GM18520 (cell line): ENCODE measurements at regions not wholly inside any gene's neighbourhood (a gene's known extent, or its start where the extent isn't known, plus 50 kb on each side); places are given as distances from the start of the nearest gene placed in this dataset.
"Not testable (repeated sequence)": the region's sequence is repeated elsewhere in the genome, so short reads cannot be mapped to it uniquely, and the experiment has no call there.

Experiments
- ATAC-seq: cut with Tn5 transposase; IDR thresholded peaks from one replicate; pipeline ENCODE4 v1.9.1; 2021; ENCODE audit not compliant: unreplicated experiment

DNA sequence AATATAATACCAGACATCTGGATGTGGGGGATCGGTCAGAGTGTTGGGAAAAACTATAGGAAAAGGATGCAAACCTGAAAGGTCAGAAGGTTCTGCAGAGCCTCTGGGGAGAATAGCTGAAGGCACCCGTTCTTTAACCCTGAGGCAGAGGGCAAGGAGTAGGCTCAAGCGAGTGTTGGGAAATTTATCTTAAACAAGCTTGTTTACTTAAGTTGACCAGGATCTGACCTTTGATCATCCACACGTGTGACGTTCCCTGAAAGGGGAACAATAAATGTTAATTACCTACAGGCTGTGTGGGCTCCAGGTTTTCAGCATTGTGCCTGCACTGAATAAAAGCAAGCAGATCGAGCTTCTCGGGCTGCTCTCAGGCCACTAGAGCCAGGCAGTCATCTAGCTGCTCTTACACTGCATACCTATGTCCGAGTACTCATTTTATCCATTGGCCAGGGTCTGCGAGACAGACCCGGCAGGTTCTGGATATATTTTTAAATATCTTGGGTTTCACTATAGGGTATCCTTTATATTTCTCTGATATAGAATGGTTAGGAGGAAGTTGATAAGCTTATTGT is 400.6 kb upstream of the CHST9 start:
- ATAC-seq, result no peak

DNA sequence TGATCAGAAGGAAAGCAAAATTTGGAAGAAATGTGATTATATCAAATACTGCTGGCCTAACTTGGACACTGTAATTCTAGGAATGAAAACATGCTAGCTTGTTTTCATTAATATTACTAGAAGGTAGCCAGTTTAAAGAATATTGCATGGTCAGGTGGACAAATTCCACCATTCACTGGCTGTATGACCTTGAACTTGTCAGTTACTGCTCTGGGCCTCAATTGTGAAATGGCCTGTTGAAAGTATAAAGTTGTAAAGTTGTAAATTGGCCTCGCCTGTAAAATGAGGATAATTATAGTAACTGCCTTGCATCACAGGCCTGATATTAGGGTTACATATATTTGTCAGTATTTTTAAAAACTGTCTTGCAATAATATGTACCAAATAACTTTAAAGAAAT is 398.4 kb upstream of the CHST9 start:
- no peak for ATAC-seq

DNA sequence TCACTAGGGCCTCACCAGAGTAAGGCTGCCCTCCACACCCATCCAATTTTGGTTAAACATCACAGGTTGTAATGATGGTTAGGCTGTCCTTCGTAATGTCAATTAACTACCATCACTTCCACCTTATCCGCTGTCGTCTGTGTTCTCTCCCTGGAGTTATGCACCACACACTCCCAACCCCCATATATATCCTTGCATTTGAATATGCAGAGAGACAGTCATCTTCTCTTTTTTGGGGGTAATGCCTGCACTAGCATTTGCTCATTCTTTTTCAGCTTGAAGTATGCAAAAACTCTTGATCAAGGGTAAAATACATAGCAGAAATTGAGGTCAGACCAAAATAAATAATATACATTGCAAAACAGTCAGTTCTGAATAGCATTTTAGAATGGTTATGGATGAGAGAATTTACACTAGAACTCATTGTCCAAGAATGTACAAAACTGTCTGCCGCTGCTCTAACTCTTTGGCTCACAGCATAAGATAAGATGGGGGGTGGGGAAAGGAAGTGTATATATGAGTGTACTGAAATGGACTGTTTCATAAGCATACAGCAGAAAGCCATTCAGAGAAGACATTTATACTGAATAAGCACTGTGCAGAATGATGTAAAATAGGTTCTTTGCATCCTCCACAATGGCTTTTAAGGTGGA is 397.8 kb upstream of the CHST9 start:
- no peak for ATAC-seq

DNA sequence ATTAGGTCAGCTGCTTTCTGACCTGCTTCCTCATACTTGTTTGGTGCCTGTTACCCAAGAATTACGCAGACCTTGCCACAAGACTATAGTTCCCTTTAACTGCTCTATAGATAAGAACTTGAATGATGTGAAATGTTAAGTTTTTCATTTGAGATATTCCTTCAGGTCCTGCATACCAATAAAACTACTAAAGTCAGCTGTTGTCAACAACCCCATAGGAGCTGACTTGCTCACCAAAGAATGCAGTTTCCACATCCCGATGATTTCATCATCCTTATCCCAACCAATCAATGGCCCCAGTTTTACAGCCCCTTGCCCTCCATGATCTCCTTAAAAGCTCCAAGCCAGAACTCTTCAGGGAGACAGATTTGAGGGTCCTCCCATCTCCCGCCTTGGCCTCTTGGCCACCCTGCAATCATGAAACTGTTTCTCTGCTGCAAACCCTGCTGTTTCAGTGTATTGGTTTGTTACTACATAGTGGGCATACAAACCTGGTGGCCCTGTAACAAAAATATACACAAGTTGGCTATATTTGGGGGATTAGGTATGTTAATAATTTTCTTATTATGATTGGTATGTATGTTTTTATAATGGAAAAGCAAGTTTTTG is 396.3 kb upstream of the CHST9 start:
- no peak for ATAC-seq

DNA sequence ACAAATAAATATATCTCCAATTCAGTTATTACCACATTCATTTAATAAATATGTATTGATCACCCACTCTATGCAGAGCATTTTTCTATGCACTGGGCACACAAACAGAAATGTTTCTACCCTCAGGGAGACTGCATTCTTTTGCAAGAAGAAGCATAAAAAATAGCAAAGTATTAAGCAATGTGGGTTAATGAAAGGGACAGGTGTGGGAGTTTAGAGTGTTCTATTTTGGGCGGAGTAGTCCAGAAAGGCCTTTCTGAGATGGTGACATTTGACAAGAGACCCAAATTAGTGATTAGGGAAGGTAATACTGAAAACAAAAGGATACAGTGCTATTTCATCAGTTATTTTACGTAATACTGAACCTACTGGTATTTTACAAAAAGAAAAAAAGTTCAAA is 394.3 kb upstream of the CHST9 start:
- no peak for ATAC-seq

DNA sequence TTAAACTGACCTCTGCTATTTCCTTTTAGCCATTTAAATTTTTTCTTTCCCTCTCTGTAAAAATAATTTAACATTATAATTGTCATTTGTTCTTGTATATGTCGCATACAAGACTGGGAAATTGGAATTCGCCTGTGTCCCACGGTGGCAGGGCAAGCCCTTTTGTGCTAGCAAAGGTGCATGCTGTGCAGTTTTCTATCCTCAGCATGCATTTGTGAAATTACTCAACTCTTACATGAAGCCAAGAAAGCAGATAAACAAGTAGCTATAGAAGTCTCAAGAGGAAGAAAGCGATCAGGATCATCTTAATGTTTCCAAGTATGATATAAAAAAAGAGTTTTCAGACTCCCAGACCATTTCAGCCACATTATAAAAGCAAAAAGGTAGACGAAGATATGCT is 392.6 kb upstream of the CHST9 start:
- ATAC-seq, result no peak

DNA sequence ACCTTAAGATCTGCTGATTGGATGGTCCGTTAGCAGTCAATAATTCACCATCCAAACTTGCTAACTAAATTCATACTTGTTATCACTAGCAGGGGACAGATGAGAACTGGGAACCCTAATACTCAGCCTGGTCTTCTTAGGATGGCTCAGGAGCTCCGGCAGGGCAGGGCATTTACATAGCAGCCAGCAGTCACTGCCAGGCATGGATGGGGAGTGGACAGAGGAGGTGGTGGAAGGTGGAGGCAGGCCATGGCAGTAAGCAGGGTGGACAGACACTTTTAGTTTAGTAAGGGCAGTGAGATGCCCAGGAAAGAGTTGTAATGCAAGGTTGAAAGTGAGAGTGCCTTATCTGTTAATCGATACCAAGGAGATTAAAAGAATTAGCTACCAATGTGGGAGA is 392.2 kb upstream of the CHST9 start:
- no peak for ATAC-seq

DNA sequence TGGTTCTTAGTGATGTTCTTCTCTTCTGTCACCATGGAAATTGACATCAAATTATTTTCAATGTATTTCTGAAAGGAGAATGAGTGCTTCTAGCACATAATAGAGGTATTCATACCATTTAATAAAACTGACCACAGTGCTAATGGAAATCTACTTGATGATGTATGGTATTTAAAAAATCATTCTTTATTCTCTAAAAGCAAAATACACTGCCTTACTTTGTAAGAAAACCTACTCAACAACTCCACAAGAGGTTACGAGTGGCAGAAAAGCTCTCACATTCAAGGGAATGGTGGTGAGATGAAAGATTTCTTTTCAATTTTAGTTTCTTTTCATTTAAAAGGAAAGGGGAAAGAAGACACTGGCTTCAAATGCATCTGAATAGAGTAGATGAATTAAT is 382.3 kb upstream of the CHST9 start:
- ATAC-seq, result no peak

DNA sequence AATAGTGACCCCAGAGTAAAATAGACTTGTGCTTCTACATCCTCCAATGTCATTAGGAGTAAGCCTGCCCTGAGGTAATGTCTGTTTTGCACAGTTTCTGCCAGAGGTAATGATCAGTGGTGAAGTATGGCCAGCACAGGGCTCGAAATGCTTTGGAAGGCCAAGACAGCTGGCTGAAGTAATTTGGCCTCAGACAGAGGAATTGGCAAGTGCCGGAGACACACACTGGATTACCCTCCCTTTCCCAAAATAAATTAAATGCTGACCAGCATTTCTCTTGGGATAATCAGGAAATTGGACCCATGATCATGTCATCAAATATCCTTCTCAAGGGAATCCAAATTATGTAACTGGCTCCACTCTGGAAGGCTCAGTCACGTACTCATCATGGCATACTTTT is 379.0 kb upstream of the CHST9 start:
- no peak for ATAC-seq

DNA sequence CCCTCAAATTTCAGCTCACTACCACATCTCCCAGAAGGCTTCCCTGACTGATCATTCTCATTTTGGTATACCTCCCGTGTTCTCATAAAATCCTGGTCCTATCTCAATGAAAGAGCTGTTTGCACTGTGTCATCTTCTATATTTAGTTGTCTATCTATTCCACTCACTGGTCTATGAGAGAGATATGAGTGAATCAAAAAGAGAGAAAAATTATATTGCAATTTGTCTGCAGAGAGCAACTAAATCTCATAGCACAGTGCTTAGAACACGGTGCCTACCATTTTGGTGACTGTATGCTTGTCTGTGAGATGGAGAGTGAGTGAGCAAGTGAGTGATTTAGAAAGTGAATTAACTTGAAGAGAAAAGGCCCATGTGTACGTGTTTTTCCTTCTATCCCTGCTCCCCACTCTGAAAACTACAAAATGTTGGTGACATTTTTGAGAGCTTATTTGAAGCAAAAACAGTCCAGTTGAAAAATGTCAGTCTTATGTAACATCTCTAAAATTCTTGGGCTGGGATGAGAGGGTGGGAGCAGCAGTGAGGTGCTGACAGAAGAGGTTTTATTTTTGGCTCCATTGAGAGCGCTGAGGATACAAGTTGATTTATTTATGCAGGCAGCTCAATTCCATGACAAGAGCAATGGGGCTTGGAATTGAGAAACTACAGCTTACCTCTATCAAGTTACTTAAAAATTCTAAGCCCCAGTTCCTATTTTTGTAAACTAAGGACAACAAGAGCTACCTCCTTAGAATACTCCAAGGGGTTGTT is 373.5 kb upstream of the CHST9 start:
- no peak for ATAC-seq

DNA sequence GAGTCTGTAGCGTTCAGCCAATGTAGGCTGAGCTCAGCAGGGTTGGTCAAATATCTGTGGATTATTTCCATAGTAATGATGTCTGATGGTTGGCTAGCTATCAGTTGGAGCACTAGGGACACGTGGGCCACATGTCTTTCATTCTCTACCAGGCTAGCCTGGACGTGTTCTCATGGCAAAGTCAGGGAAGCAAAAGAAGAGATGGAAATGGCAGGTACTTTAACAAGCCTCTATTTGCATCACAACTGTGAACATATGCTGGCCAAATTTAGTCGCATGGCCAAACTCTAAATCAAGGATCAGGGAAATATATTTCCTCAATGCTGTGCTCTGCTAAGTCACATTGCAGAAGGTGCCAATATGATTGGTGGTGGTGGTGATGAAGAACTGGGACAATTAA is 371.6 kb upstream of the CHST9 start:
- ATAC-seq, result no peak

DNA sequence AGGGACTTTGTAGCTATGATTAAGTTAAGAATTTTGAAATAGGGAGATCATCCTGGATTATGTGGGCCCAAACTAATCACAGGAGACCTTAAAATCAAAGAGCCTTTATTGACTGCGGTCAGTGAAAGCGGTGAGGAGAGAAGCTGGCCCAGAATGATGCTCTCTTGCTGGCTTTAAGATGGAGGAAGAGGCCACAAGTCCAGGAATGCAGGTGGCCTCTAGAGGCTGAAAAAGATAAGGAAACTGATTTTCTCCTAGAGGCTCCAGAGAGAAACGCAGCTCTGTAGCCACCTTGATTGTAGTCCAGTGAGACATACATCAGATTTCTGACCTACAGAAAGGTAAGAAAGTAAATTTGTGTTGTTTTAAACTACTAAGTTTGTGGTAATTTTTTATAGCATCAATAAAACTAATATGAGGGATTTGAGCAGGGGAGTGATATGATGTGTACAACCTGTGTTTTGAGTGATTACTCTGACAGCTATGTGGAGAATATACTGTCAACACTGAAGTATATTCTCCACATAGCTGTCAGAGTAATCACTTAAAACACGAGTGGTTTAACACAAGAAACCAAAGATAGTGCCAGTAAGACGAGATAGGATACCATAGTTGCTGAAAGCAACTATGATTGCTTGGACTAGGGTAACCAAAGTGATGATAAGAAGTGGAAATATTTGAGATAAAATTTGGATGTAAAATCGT is 364.4 kb upstream of the CHST9 start:
- ATAC-seq, result no peak

DNA sequence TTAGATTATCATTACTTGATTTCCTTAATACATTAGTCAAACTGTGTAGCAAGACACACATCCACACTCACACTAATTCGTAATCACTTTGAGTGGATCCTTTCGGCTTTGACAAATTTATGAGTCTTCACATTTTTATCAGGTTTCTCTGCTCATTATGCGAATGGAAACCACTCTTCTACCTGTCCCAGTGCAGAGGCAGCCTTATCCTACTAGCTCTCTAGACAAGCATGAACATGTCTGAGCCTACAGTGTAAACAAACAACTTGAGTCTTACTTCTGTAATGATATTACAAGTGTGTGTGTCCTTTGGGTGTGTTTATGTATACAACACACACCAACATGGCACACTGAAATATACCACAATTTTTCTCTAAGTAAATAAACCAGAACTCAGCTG is 361.9 kb upstream of the CHST9 start:
- no peak for ATAC-seq

DNA sequence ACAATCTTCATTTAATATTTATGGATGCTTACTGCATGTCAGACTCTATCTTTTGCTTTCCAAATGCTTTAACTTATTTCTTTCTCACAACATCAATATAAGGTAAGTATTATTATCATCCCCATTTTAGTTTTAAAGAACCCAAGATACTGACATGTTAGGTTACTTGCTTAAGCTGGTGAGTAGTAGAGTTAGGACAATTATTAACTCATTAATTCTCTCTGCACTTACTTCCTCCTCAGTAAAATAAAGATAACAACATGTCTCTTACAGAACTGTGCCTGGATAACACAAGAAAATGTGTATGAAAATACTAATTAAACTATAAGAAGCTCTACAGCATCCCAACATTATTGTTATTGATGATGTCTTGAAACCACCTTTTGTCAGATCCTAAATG is 359.1 kb upstream of the CHST9 start:
- ATAC-seq, result no peak

DNA sequence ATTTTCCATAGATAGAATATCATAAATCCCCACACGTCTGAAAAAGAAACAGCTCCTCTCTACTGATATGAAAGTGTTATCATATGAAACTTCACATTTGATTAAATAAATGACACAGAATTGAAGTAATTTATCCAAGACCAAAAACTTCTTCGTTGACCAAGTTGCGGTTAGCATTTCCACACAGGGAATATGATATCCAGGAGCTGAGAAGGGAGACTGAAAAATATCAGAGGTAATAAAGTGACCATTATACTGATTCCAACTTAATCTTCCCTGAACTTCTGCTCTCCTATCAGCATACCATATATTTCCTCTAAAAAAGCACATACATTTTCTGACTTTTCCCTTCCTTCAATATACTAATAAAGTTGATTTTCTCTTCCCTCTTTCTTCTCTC is 356.2 kb upstream of the CHST9 start:
- no peak for ATAC-seq

DNA sequence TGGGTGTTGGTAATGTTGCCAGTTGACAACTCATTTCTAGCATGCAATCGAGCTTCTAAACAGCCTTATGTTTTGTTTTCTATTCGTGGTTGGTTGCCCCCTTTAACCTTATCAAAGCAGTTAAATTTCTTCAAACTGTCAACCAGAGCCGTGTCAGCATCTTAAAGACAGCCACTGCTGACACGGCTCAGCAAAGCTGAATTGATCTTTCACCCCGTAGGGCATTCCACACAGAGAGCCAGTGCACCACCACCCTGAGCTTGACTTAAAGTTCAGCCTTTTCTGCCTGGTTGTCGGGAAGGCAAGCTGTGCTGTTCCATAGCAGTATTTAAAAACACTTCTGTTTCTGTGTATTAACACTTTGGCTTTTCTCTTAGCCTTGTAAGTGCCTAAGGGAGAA is 355.0 kb upstream of the CHST9 start:
- ATAC-seq, result no peak

DNA sequence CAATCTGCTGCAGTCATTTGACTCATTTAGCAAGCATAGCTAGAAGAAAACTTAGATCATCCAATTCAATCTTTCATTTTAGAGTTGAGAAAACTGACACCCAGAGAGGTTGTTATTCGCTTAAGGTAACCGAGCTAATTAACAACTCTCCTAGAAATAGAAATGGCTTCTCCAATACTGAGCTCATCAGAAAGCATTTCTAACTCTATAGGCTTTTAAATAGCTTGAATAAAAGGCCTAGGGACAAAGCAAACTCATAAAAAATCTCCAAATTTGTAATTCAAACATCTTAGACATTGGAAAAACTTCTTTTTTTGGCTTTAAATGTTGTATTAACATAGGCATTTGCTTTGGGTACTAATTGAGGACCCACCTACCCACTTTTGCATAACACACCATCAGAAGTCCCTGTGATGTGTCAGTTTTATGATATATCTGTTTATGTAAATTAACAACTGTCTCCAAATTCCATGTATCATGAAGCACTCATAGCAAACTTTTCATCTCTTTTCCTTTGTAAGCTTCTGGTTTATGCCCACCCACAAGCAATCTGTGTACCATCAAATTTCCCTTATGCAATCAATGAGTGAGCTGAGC is 343.9 kb upstream of the CHST9 start:
- no peak for ATAC-seq

DNA sequence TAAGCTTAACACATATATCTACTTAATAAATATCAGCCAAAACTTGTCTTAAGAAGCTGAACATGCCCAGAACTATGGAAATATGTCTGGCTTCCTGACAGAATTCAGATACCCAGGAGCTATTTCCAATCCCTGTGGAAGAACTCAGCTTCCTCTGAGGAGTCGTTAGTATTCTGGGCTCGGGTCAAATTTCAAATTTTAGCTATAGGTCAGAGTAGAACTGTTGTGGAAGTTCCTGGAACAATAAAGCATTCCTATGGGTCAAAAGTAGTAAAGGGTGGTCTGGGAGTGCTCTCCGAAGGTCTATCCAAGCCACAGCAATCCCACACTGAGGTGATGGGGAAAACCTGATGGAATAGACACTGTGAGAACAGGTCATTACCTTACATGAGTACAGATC is 342.7 kb upstream of the CHST9 start:
- ATAC-seq, result no peak

DNA sequence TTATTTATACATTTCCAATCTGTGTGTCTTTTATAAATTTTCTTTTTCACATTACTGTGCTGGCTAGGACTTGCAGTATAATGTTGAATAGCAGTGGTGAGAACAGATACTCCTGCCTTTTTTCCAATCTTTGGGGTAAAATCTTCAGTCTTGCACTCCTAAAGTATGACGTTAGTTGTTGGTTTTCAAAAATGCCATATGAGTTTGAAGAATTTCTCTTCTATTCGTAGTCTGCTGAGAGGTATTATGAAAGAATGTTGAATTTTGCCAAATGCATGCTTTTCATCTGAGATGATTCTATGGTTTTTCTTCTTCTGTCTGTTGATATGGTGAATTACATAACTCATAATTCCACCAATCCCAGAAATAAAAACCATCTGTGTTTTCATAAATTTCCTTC is 335.3 kb upstream of the CHST9 start:
- no peak for ATAC-seq

DNA sequence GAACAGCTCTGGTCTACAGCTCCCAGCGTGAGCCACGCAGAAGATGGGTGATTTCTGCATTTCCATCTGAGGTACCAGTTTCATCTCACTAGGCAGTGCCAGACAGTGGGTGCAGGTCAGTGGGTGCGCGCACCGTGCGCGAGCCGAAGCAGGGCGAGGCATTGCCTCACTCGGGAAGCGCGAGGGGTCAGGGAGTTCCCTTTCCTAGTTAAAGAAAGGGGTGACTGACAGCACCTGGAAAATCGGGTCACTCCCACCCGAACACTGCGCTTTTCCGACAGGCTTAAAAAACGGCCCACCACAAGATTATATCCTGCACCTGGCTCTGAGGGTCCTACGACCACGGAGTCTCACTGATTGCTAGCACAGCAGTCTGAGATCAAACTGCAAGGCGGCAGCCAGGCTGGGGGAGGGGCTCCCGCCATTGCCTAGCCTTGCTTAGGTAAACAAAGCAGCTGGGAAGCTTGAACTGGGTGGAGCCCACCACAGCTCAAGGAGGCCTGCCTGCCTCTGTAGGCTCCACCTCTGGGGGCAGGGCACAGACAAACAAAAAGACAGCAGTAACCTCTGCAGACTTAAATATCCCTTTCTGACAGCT is 325.0 kb upstream of the CHST9 start:
- not testable (repeated sequence) for ATAC-seq

DNA sequence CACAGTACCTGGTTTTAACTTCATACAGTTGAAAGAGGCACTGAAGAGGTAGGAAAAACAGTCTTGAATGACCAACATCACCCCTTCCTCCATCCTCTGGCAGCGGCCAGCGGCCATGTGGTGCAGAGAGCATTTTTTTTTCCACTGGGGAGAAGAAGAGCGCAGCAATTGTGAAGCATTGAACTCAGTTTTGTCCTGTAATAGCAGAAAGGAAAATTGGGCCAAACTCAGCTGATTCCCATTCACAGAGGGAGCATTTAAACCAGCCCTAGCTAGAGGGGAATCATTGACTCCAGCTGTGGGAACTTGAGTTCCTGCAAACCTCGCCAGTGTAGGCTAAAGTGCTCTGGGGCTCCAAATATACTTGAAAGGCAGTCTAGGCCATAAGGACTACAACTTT is 316.6 kb upstream of the CHST9 start:
- no peak for ATAC-seq
